Muscle of back (tissue), 3 donors: ENCODE measurements at regions not wholly inside any gene's neighbourhood (a gene's known extent, or its start where the extent isn't known, plus 50 kb on each side); places are given as distances from the start of the nearest gene placed in this dataset.
"Not testable (repeated sequence)": the region's sequence is repeated elsewhere in the genome, so short reads cannot be mapped to it uniquely, and the experiment has no call there.

Experiments used
- DNase-seq, 3 donors: peaks; one replicate each; pipeline versions ENCODE4 v3.0.0 to v3.0.0-alpha.2; 2013

- DNase-seq, result no peak
Measured at GRCh38 chr3:44130249-44130648, 111.4 kb upstream of the TOPAZ1 start.

GRCh38 chr3:44132061-44132460 is 109.6 kb upstream of the TOPAZ1 start:
- DNase-seq, result no peak

- DNase-seq, result no peak
Measured at GRCh38 chr3:44132593-44132992, 109.1 kb upstream of the TOPAZ1 start.

- DNase-seq, result peak in 2 of 3 donors; percentile 2 to 11
Measured at GRCh38 chr3:44136421-44136820, 105.3 kb upstream of the TOPAZ1 start.

- DNase-seq, result no peak
Measured at GRCh38 chr3:44146073-44146472, 95.6 kb upstream of the TOPAZ1 start.

- no peak for DNase-seq
Measured at GRCh38 chr3:44159696-44160300, 81.9 kb upstream of the TOPAZ1 start.

- DNase-seq, result no peak
Measured at GRCh38 chr3:44160818-44161217, 80.9 kb upstream of the TOPAZ1 start.

- no peak for DNase-seq
Measured at GRCh38 chr3:44171891-44172290, 69.8 kb upstream of the TOPAZ1 start.

GRCh38 chr3:44172701-44173100 is 69.0 kb upstream of the TOPAZ1 start:
- not testable (repeated sequence) for DNase-seq

GRCh38 chr3:44173263-44173662 is 68.4 kb upstream of the TOPAZ1 start:
- no peak for DNase-seq

GRCh38 chr3:44175070-44175469 is 66.6 kb upstream of the TOPAZ1 start:
- DNase-seq, result no peak

- DNase-seq, result peak; percentile 12 to 18 (median 13)
Measured at GRCh38 chr3:44179246-44179645, 62.4 kb upstream of the TOPAZ1 start.

GRCh38 chr3:44184319-44184953 is 57.2 kb upstream of the TOPAZ1 start:
- peak; percentile 11 to 28 (median 26) for DNase-seq

- no peak for DNase-seq
Measured at GRCh38 chr3:44185396-44185915, 56.2 kb upstream of the TOPAZ1 start.

GRCh38 chr3:44186111-44186672 is 55.5 kb upstream of the TOPAZ1 start:
- DNase-seq, result no peak

- DNase-seq, result no peak
Measured at GRCh38 chr3:44186712-44187111, 55.0 kb upstream of the TOPAZ1 start.
